Liver (tissue), 8 donors: ENCODE measurements at regions not wholly inside any gene's neighbourhood (a gene's known extent, or its start where the extent isn't known, plus 50 kb on each side); places are given as distances from the start of the nearest gene placed in this dataset.

Experiments used
- DNase-seq: peaks from one replicate; pipeline ENCODE4 v3.0.0-alpha.2; 2017; ENCODE audit warnings: low spot score
- H3K27ac ChIP-seq, 2 donors: one replicate each; pipeline ENCODE4 v1.7.0; 2013; ENCODE audit warnings: inconsistent platforms in 2 of 2, low read length in 2 of 2, control low read depth in 1 of 2, low read depth in 1 of 2, mild to moderate bottlenecking in 1 of 2
- H3K27me3 ChIP-seq, 4 donors: one replicate each; pipeline versions ENCODE4 v1.6.1 to v1.7.0; 2013; ENCODE audit warnings: low read length in 3 of 4, inconsistent platforms in 1 of 4, mild to moderate bottlenecking in 1 of 4, moderate library complexity in 1 of 4; ENCODE audit not compliant: control insufficient read depth in 4 of 4, insufficient read depth in 4 of 4
- H3K36me3 ChIP-seq, 4 donors: one replicate each; pipeline versions ENCODE4 v1.6.1 to v1.7.0; 2013; ENCODE audit warnings: low read length in 3 of 4, mild to moderate bottlenecking in 3 of 4, low read depth in 1 of 4, moderate library complexity in 1 of 4; ENCODE audit not compliant: control insufficient read depth in 4 of 4, insufficient read depth in 3 of 4
- H3K4me1 ChIP-seq, 4 donors: one replicate each; pipeline versions ENCODE4 v1.6.1 to v1.7.0; 2013; ENCODE audit warnings: low read length in 3 of 4, mild to moderate bottlenecking in 3 of 4, moderate library complexity in 1 of 4; ENCODE audit not compliant: control insufficient read depth in 4 of 4, insufficient read depth in 4 of 4
- H3K4me3 ChIP-seq, 3 donors: one replicate each; pipeline versions ENCODE4 v1.6.1 to v1.7.0; 2013; ENCODE audit warnings: low read length in 3 of 3, control low read depth in 1 of 3, low read depth in 1 of 3, mild to moderate bottlenecking in 1 of 3
- H3K9ac ChIP-seq, 2 donors: one replicate each; pipeline ENCODE4 v1.7.0; 2013; ENCODE audit warnings: low read length in 2 of 2, mild to moderate bottlenecking in 2 of 2, moderate library complexity in 2 of 2, control low read depth in 1 of 2, low read depth in 1 of 2
- H3K9me3 ChIP-seq, 4 donors: one replicate each; pipeline versions ENCODE4 v1.6.1 to v1.7.0; 2013; ENCODE audit warnings: low read length in 3 of 4; ENCODE audit not compliant: control insufficient read depth in 4 of 4
- EGR1 ChIP-seq, 2 donors: IDR thresholded peaks; 2 replicates each; pipeline ENCODE4 v1.6.1; 2016 to 2018; ENCODE audit warnings: antibody characterized with exemption in 2 of 2, low read depth in 2 of 2
- FOXA1 ChIP-seq: IDR thresholded peaks from 2 replicates; pipeline ENCODE4 v1.6.1; 2016; ENCODE audit warnings: antibody characterized with exemption
- FOXA2 ChIP-seq: IDR thresholded peaks from 2 replicates; pipeline ENCODE4 v1.6.1; 2016; ENCODE audit warnings: antibody characterized with exemption
- GABPA ChIP-seq, 2 donors: IDR thresholded peaks in 1 of 2; conservative IDR thresholded peaks in 1 of 2; 2 replicates each; pipeline ENCODE4 v1.6.1; 2016; ENCODE audit warnings: antibody characterized with exemption in 2 of 2, mild to moderate bottlenecking in 1 of 2, moderate library complexity in 1 of 2
- HNF4A ChIP-seq, 2 donors: conservative IDR thresholded peaks; 2 replicates each; pipeline ENCODE4 v1.6.1; 2016; ENCODE audit warnings: antibody characterized with exemption in 2 of 2, mild to moderate bottlenecking in 2 of 2
- HNF4G ChIP-seq: IDR thresholded peaks from 2 replicates; pipeline ENCODE4 v1.6.1; 2016; ENCODE audit warnings: antibody characterized with exemption
- JUND ChIP-seq, 2 donors: IDR thresholded peaks; 2 replicates each; pipeline ENCODE4 v1.6.1; 2016; ENCODE audit warnings: antibody characterized with exemption in 2 of 2
- NR2F2 ChIP-seq: IDR thresholded peaks from 2 replicates; pipeline ENCODE4 v1.6.1; 2016; ENCODE audit warnings: antibody characterized with exemption
- RAD21 ChIP-seq, 2 donors: IDR thresholded peaks; 2 replicates each; pipeline ENCODE4 v1.6.1; 2016; ENCODE audit warnings: antibody characterized with exemption in 2 of 2, mild to moderate bottlenecking in 2 of 2
- RXRA ChIP-seq, 2 donors: IDR thresholded peaks; 2 replicates each; pipeline ENCODE4 v1.6.1; 2017 to 2018; ENCODE audit warnings: antibody characterized with exemption in 2 of 2, mild to moderate bottlenecking in 1 of 2
- SP1 ChIP-seq: IDR thresholded peaks from 2 replicates; pipeline ENCODE4 v1.6.1; 2018; ENCODE audit warnings: antibody characterized with exemption, mild to moderate bottlenecking
- TAF1 ChIP-seq: conservative IDR thresholded peaks from 2 replicates; pipeline ENCODE4 v1.6.1; 2016; ENCODE audit warnings: antibody characterized with exemption, mild to moderate bottlenecking
- YY1 ChIP-seq: IDR thresholded peaks from 2 replicates; pipeline ENCODE4 v1.6.1; 2016; ENCODE audit warnings: antibody characterized with exemption, mild to moderate bottlenecking
- WGBS: extraction: QIAGEN DNeasy Blood & Tissue Kit; methylation state at CpG from one replicate; pipeline ENCODE4 v1.1.7; 2013; 5-methylcytosine and 5-hydroxymethylcytosine counted together
- TF ChIP-seq, protein P1 (sequence below): fragments of 150-350 bp; IDR thresholded peaks from 2 replicates; pipeline ENCODE4 v1.5.1; 2017; ENCODE audit warnings: improper control_type of control experiment, low read depth, low read length; ENCODE audit not compliant: missing input control
- TF ChIP-seq, protein P2 (sequence below): IDR thresholded peaks from 2 replicates; pipeline ENCODE4 v1.6.1; 2016; ENCODE audit warnings: antibody characterized with exemption, mild to moderate bottlenecking
- TF ChIP-seq, protein P3 (sequence below): IDR thresholded peaks from 2 replicates; pipeline ENCODE4 v1.6.1; 2016; ENCODE audit warnings: antibody characterized with exemption
- TF ChIP-seq, protein P4 (sequence below): IDR thresholded peaks from 2 replicates; pipeline ENCODE4 v1.6.1; 2016; ENCODE audit warnings: antibody characterized with exemption
- TF ChIP-seq, protein P5 (sequence below): IDR thresholded peaks from 2 replicates; pipeline ENCODE4 v1.6.1; 2016; ENCODE audit warnings: antibody characterized with exemption
- donor health status: healthy.
- donor health status: healthy.
- donor health status: healthy.
- donor health status: healthy.
- donor health status: healthy.

DNA sequence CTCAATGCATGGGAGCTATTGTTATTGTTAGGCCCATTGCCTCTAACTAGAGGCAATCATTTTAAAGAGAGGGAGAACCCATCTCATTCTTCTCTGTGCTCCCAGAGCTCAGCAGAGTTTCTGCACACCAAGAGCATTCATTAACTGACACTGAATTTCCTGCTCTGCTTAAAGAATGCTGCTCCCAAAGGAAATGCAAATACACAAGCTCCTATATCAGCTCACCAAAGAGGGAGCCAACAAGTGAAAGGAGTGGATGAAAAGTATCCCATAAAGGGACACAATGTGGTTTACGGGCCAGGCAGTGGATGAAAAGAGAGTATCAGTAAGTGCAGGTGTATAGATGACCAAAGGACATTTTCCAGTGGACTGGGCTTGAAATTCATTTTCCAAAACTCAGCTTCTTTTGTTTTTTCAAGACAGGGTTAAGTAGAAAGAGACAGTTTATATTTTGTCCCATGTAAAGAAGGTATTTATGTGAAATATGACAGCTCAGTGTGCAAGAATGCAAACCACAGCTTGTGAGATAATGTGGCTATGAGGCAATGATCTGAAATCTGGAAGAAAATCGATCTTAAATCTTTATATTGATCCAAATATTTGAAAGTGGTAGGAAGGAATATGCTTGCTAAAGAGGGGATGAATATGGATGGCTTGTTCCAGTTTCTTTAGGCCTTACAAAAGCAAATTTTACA, 207.7 kb upstream of the CAMK1G start (continued):
- no peak for TF ChIP-seq GABPA (IDR thresholded peaks at IDR 0.05 in 1 of 2, conservative IDR thresholded peaks at IDR 0.05 in 1 of 2)
- no peak for TF ChIP-seq HNF4G
- TF ChIP-seq FOXA2 = no peak

DNA sequence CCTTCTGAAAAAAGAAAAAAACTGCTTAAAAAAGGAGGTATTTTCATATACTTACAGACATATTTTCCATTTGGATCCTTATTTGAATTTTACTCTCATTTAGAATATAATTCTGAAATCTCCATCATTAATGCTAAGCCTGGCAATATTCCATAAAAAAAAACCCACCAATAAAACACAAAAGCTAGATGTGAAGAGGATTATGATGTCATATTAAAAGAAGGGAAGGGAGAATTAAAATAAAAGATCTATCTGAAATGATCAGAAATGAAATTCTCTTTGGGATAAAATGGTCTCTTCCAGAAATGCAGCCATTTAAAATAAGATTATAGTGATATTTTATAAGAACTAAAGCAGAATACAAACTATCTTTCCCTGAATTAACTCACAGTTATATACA, 206.7 kb upstream of the CAMK1G start:
- no peak for DNase-seq
- TF ChIP-seq HNF4A (conservative IDR thresholded peaks at IDR 0.05) (no peak), HNF4G (no peak), EGR1 (IDR thresholded peaks at IDR 0.05; ENCODE audit: low read depth in 2 of 2) (no peak), YY1 (no peak)
- TF ChIP-seq, protein P1, sequence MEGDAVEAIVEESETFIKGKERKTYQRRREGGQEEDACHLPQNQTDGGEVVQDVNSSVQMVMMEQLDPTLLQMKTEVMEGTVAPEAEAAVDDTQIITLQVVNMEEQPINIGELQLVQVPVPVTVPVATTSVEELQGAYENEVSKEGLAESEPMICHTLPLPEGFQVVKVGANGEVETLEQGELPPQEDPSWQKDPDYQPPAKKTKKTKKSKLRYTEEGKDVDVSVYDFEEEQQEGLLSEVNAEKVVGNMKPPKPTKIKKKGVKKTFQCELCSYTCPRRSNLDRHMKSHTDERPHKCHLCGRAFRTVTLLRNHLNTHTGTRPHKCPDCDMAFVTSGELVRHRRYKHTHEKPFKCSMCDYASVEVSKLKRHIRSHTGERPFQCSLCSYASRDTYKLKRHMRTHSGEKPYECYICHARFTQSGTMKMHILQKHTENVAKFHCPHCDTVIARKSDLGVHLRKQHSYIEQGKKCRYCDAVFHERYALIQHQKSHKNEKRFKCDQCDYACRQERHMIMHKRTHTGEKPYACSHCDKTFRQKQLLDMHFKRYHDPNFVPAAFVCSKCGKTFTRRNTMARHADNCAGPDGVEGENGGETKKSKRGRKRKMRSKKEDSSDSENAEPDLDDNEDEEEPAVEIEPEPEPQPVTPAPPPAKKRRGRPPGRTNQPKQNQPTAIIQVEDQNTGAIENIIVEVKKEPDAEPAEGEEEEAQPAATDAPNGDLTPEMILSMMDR = no peak
- TF ChIP-seq, protein P2, sequence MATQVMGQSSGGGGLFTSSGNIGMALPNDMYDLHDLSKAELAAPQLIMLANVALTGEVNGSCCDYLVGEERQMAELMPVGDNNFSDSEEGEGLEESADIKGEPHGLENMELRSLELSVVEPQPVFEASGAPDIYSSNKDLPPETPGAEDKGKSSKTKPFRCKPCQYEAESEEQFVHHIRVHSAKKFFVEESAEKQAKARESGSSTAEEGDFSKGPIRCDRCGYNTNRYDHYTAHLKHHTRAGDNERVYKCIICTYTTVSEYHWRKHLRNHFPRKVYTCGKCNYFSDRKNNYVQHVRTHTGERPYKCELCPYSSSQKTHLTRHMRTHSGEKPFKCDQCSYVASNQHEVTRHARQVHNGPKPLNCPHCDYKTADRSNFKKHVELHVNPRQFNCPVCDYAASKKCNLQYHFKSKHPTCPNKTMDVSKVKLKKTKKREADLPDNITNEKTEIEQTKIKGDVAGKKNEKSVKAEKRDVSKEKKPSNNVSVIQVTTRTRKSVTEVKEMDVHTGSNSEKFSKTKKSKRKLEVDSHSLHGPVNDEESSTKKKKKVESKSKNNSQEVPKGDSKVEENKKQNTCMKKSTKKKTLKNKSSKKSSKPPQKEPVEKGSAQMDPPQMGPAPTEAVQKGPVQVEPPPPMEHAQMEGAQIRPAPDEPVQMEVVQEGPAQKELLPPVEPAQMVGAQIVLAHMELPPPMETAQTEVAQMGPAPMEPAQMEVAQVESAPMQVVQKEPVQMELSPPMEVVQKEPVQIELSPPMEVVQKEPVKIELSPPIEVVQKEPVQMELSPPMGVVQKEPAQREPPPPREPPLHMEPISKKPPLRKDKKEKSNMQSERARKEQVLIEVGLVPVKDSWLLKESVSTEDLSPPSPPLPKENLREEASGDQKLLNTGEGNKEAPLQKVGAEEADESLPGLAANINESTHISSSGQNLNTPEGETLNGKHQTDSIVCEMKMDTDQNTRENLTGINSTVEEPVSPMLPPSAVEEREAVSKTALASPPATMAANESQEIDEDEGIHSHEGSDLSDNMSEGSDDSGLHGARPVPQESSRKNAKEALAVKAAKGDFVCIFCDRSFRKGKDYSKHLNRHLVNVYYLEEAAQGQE = no peak
- TF ChIP-seq, protein P3, sequence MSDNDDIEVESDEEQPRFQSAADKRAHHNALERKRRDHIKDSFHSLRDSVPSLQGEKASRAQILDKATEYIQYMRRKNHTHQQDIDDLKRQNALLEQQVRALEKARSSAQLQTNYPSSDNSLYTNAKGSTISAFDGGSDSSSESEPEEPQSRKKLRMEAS = no peak
- H3K36me3 ChIP-seq = no peaks in the 10 kb centered on the region
- no peaks in the 10 kb centered on the region for H3K9me3 ChIP-seq
- no peaks in the 10 kb centered on the region for H3K27me3 ChIP-seq
- H3K4me1 ChIP-seq = no peaks in the 10 kb centered on the region
- no peak overlapping the region for H3K4me3 ChIP-seq
- H3K27ac ChIP-seq = no peak overlapping the region
- no peak overlapping the region for H3K9ac ChIP-seq

DNA sequence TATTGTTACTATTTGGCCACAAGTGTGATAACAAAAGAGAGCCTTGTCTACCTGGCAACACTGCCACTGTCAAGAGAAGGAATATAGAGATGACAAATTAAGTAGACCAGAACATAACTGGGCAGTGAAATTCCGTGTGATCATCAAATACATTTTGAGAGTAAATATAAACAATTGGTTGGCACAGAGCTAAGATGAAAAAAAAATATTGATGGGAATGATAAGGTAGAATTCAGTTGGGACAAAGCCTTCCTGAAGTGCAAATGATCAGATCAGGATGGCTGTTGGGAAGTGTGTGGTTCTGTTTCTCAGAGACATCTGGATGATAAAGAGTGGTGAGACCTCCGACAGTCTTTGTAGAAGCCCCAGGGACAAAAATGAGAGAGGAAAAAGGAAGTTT, 205.5 kb upstream of the CAMK1G start:
- H3K27ac ChIP-seq = no peak overlapping the region
- H3K36me3 ChIP-seq = no peaks in the 10 kb centered on the region
- H3K4me3 ChIP-seq = no peak overlapping the region
- DNase-seq = no peak
- TF ChIP-seq, protein P4, sequence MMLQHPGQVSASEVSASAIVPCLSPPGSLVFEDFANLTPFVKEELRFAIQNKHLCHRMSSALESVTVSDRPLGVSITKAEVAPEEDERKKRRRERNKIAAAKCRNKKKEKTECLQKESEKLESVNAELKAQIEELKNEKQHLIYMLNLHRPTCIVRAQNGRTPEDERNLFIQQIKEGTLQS = no peak
- TF ChIP-seq GABPA (IDR thresholded peaks at IDR 0.05 in 1 of 2, conservative IDR thresholded peaks at IDR 0.05 in 1 of 2) (no peak), FOXA1 (no peak), EGR1 (IDR thresholded peaks at IDR 0.05; ENCODE audit: low read depth in 2 of 2) (no peak), SP1 (no peak), TAF1 (no peak), RAD21 (IDR thresholded peaks at IDR 0.05) (no peak), HNF4G (no peak), RXRA (IDR thresholded peaks at IDR 0.05) (no peak), YY1 (no peak), FOXA2 (no peak), JUND (IDR thresholded peaks at IDR 0.05) (no peak), HNF4A (conservative IDR thresholded peaks at IDR 0.05) (no peak), NR2F2 (no peak)
- TF ChIP-seq, protein P5, sequence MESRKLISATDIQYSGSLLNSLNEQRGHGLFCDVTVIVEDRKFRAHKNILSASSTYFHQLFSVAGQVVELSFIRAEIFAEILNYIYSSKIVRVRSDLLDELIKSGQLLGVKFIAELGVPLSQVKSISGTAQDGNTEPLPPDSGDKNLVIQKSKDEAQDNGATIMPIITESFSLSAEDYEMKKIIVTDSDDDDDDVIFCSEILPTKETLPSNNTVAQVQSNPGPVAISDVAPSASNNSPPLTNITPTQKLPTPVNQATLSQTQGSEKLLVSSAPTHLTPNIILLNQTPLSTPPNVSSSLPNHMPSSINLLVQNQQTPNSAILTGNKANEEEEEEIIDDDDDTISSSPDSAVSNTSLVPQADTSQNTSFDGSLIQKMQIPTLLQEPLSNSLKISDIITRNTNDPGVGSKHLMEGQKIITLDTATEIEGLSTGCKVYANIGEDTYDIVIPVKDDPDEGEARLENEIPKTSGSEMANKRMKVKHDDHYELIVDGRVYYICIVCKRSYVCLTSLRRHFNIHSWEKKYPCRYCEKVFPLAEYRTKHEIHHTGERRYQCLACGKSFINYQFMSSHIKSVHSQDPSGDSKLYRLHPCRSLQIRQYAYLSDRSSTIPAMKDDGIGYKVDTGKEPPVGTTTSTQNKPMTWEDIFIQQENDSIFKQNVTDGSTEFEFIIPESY = no peak
- TF ChIP-seq, protein P3 = no peak
- no peaks in the 10 kb centered on the region for H3K9me3 ChIP-seq
- H3K27me3 ChIP-seq = no peaks in the 10 kb centered on the region
- 83% methylated on average over 2 of the region's 2 CpGs for WGBS
- H3K9ac ChIP-seq = no peak overlapping the region
- no peaks in the 10 kb centered on the region for H3K4me1 ChIP-seq
